ENCODE measurements at regions not wholly inside any gene's neighbourhood (a gene's known extent, or its start where the extent isn't known, plus 50 kb on each side); places are given as distances from the start of the nearest gene placed in this dataset.
"Not testable (repeated sequence)": the region's sequence is repeated elsewhere in the genome, so short reads cannot be mapped to it uniquely, and the experiment has no call there.

DNA sequence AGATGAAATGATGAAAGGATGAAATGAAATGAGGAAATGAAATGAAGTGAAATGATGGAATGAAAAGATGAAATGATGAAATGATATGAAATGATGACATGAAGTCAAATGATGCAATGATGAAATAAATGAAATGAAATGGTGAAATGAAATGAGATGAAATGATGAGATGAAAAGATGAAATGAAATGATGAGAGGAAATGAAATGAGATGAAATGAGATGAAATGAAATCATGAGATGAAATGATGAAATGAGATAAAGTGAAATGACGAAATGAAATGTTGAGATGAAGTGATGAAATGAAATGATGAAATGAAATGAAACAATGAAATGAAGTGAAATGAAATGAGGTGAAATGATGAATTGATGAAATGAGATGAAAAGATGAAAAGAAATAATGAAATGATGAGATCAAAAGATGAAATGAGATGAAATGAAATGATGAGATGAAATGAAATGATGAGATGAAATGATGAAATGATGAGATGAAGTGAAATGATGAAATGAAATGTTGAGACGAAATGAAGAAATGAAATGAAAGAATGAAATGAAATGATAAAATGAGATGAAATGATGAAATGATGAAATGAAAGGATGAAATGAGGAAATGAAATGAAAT lies 129.5 kb upstream of the TP53TG3C start:
- H3K4me1 ChIP-seq (ENCODE audit: insufficient read depth, low read length); H3K36me3 ChIP-seq (replicated peaks in 1 of 2; ENCODE audit: control insufficient read depth in 1 of 2, insufficient read depth in 2 of 2, low read length in 2 of 2); H3K4me3 ChIP-seq (replicated peaks in 1 of 3; ENCODE audit: insufficient read depth in 1 of 3, low read depth in 2 of 3, low read length in 3 of 3); H4K20me1 ChIP-seq (ENCODE audit: insufficient read depth, low read length); ATAC-seq; BruUV-seq (replicated peaks); H3K9me3 ChIP-seq (ENCODE audit: low read length); H3K27me3 ChIP-seq (ENCODE audit: control insufficient read depth in 1 of 2, insufficient read depth in 2 of 2, low read length in 2 of 2); FAIRE-seq; H3K9ac ChIP-seq (ENCODE audit: insufficient read depth, low read depth, low read length); H3K27ac ChIP-seq (ENCODE audit: extremely low read length, insufficient read depth, low read length); intact Hi-C loops (cut with micrococcal nuclease; ENCODE audit: unreplicated experiment); H3K4me2 ChIP-seq (ENCODE audit: low read depth, low read length); in situ Hi-C loops (cut with HindIII; ENCODE audit: extremely low pct_ligation_motif_present, low pct_unique_long_range_greater_than_20kb); DNase-seq (ENCODE audit: low spot score); H2AFZ ChIP-seq (ENCODE audit: low read length); CTCF ChIA-PET (ENCODE audit: low intra/inter-chr PET ratio, low total read pairs); H3K79me2 ChIP-seq (ENCODE audit: insufficient read depth, low read length); POLR2A ChIA-PET; TF ChIP-seq ATF7 (CRISPR knock-in tag; IDR thresholded peaks at IDR 0.05): not testable (repeated sequence)
- 9% methylated on average over 2 of the region's 2 CpGs for WGBS (ENCODE audit: low lambda C conversion rate)
- TF ChIP-seq ATF7 (IDR thresholded peaks at IDR 0.05) = peak; percentile 83
- TF ChIP-seq, protein P1, sequence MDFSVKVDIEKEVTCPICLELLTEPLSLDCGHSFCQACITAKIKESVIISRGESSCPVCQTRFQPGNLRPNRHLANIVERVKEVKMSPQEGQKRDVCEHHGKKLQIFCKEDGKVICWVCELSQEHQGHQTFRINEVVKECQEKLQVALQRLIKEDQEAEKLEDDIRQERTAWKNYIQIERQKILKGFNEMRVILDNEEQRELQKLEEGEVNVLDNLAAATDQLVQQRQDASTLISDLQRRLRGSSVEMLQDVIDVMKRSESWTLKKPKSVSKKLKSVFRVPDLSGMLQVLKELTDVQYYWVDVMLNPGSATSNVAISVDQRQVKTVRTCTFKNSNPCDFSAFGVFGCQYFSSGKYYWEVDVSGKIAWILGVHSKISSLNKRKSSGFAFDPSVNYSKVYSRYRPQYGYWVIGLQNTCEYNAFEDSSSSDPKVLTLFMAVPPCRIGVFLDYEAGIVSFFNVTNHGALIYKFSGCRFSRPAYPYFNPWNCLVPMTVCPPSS (IDR thresholded peaks at IDR 0.05) = peak; percentile 32; the same call in 1 of the 2 replicates

Small RNAs in the stretch of these regions (small RNA-seq; reads per million reads assigned to genes)
- 0 reads per million in 3 experiments for gene AC145350.3 (ENCODE audit: insufficient read depth in 2 of 3, insufficient read length in 3 of 3, low read depth in 2 of 3, low replicate concordance in 1 of 3)

All from HepG2 (cell line).